ENCODE measurements at regions not wholly inside any gene's neighbourhood (a gene's known extent, or its start where the extent isn't known, plus 50 kb on each side); places are given as distances from the start of the nearest gene placed in this dataset.

GRCh38 chr5:9977070-9977469 is 272.6 kb downstream of the ATPSCKMT start:
- no peaks in the 10 kb centered on the region for H3K4me1 Mint-ChIP-seq (ENCODE audit: low read depth)
- ATAC-seq: no peak
- CTCF ChIA-PET: no interaction called here
- no peaks in the 10 kb centered on the region for H3K9me3 Mint-ChIP-seq
- intact Hi-C loops (cut with micrococcal nuclease): no loop called here
- no peak overlapping the region for H3K27ac Mint-ChIP-seq
- TF ChIP-seq, protein P1, sequence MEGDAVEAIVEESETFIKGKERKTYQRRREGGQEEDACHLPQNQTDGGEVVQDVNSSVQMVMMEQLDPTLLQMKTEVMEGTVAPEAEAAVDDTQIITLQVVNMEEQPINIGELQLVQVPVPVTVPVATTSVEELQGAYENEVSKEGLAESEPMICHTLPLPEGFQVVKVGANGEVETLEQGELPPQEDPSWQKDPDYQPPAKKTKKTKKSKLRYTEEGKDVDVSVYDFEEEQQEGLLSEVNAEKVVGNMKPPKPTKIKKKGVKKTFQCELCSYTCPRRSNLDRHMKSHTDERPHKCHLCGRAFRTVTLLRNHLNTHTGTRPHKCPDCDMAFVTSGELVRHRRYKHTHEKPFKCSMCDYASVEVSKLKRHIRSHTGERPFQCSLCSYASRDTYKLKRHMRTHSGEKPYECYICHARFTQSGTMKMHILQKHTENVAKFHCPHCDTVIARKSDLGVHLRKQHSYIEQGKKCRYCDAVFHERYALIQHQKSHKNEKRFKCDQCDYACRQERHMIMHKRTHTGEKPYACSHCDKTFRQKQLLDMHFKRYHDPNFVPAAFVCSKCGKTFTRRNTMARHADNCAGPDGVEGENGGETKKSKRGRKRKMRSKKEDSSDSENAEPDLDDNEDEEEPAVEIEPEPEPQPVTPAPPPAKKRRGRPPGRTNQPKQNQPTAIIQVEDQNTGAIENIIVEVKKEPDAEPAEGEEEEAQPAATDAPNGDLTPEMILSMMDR (IDR thresholded peaks at IDR 0.05): no peak
- no peaks in the 10 kb centered on the region for H3K27me3 Mint-ChIP-seq
- DNase-seq: no peak
- H3K36me3 Mint-ChIP-seq (ENCODE audit: low read depth): no peaks in the 10 kb centered on the region
- H3K4me3 Mint-ChIP-seq: no peak overlapping the region
- POLR2A ChIA-PET: no interaction called here

GRCh38 chr5:9976621-9977020 is 273.1 kb downstream of the ATPSCKMT start:
- TF ChIP-seq, protein P1 (IDR thresholded peaks at IDR 0.05): no peak
- ChIA-PET POLR2A (no interaction called here), CTCF (no interaction called here)
- Mint-ChIP-seq H3K9me3 (no peaks in the 10 kb centered on the region), H3K36me3 (ENCODE audit: low read depth) (no peaks in the 10 kb centered on the region), H3K27ac (no peak overlapping the region), H3K27me3 (no peaks in the 10 kb centered on the region), H3K4me3 (no peak overlapping the region), H3K4me1 (ENCODE audit: low read depth) (no peaks in the 10 kb centered on the region)
- DNase-seq (no peak), ATAC-seq (no peak)
- intact Hi-C loops (cut with micrococcal nuclease): no loop called here

GRCh38 chr5:9972059-9972458 is 277.6 kb downstream of the ATPSCKMT start:
- peaks cover 11% of the 10 kb centered on the region for H3K9me3 Mint-ChIP-seq
- intact Hi-C loops (cut with micrococcal nuclease): no loop called here
- TF ChIP-seq, protein P1 (IDR thresholded peaks at IDR 0.05): no peak
- no peak overlapping the region for H3K27ac Mint-ChIP-seq
- no peaks in the 10 kb centered on the region for H3K4me1 Mint-ChIP-seq (ENCODE audit: low read depth)
- H3K27me3 Mint-ChIP-seq: no peaks in the 10 kb centered on the region
- no peaks in the 10 kb centered on the region for H3K36me3 Mint-ChIP-seq (ENCODE audit: low read depth)
- no peak overlapping the region for H3K4me3 Mint-ChIP-seq
- POLR2A ChIA-PET: no interaction called here
- DNase-seq: no peak
- no peak for ATAC-seq
- CTCF ChIA-PET: no interaction called here

DNA sequence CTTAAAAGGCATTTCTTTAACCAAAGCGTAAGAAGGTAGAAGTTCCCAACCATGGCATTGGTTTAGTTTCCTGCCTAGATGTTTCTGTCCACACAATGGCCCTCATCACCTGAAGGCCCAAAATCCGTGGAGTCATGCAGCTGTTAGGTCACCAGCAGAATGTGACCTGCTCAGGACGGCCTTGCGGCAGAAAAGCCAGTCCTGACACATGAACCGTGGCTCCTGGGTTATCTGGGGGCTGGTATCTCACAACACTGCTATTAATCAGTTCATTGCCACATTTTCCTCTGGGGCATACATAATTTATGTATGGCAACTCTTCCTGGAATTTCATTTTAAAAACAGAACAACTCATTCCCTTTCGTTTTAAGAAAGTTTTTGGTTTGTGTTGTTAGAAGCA is 278.4 kb downstream of the ATPSCKMT start:
- POLR2A ChIA-PET: no interaction called here
- no peak for ATAC-seq
- TF ChIP-seq, protein P1 (IDR thresholded peaks at IDR 0.05): no peak

DNA sequence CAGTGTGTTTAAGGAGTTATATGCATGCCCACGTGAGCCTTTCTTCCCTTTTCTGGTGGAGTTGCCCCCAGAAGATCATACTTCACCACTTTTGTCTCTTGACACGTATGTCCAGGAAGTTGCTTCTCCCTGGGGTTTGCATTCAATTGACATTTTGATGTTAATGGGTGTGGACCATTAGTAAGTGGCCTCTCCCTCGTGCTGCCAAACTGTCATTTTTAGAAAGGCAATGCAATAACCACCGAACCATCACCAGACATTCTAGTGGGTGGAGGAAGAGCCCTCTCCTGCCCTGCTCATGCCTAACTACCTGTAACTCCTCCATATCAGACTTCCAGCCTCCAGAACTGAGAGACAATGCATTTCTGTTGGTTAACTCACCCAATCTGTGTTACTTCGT is 290.8 kb downstream of the ATPSCKMT start:
- Mint-ChIP-seq H3K4me1 (ENCODE audit: low read depth) (no peaks in the 10 kb centered on the region), H3K27ac (no peak overlapping the region), H3K36me3 (ENCODE audit: low read depth) (no peaks in the 10 kb centered on the region), H3K9me3 (no peaks in the 10 kb centered on the region), H3K4me3 (no peak overlapping the region), H3K27me3 (no peaks in the 10 kb centered on the region)
- POLR2A ChIA-PET: no interaction called here
- CTCF ChIA-PET: no interaction called here
- ATAC-seq: no peak
- TF ChIP-seq, protein P1 (IDR thresholded peaks at IDR 0.05): no peak
- no peak for DNase-seq
- intact Hi-C loops (cut with micrococcal nuclease): no loop called here

More for the DNA sequence above, 278.4 kb downstream of the ATPSCKMT start:
- intact Hi-C loops (cut with micrococcal nuclease): no loop called here
- Mint-ChIP-seq H3K27ac (no peak overlapping the region), H3K27me3 (no peaks in the 10 kb centered on the region), H3K9me3 (peaks cover 11% of the 10 kb centered on the region), H3K4me3 (no peak overlapping the region), H3K4me1 (ENCODE audit: low read depth) (no peaks in the 10 kb centered on the region), H3K36me3 (ENCODE audit: low read depth) (no peaks in the 10 kb centered on the region)
- CTCF ChIA-PET: no interaction called here
- no peak for DNase-seq
